HG03039 (cell line): ENCODE measurements at regions not wholly inside any gene's neighbourhood (a gene's known extent, or its start where the extent isn't known, plus 50 kb on each side); places are given as distances from the start of the nearest gene placed in this dataset.
"Not testable (repeated sequence)": the region's sequence is repeated elsewhere in the genome, so short reads cannot be mapped to it uniquely, and the experiment has no call there.

Experiments used
- ATAC-seq: cut with Tn5 transposase; IDR thresholded peaks from one replicate; pipeline ENCODE4 v1.9.1; 2021; ENCODE audit warnings: mild to moderate bottlenecking, moderate library complexity; ENCODE audit not compliant: unreplicated experiment

DNA sequence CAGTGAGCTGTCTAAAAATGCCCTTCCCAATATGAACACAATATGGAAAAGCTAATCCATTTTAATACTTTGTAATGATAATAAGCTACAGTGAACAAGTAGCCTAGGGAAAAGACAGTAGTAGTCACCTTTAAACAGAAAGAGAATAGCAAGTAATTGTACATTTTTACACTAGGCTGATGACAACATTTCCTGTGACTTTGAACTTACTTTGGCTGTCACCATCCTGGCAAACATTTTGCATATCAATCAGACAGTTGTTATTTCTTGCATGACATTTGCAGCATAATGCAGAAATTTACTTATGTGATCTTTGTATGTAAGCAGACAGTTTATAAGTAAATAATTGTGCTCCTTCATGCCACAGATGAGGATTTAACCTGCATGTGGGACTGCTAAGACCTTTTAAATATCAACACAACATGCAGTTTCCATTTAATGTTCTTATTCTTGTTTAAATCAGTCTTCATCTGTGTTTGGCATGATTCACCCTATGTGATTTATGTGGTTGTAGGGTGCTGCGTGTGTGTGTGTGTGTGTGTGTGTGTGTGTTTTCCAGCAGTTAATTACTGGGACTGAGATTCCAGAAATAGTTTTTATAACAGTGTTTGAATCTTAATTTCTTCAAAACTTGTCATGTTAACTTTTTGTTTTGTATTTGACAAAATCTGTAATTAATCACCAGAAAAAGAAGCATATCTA lies 997.1 kb upstream of the ARRDC3 start:
- ATAC-seq, result no peak

DNA sequence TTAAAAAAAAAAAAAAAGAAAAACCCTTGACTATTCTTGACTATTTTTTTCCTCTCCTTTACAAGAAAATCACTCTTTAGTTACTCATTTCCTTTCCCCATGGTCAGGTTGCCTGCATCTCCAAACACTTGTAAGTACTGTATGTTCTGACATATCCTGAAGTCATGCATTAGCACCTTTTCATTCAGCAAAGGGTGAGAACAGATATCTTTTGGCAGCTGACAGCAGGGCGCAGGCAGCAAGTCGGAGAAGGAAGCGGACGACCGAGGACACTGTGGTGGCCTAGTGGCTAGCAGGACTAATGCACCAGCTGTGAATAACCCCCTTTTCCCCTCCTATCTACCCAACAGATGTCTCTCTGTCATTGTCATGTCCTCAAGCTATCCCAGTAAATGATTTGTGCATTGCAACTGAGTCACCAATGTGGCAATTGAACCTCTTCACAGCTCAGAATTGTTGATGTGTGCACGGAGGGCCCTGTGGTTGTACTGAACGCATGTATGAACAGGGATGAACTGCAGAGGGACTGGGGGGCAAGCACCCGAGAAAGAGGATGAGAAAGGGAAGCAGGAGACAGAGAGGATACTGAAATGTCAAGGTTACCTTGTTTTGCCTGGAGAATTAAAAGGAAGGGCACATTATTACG lies 996.0 kb upstream of the ARRDC3 start:
- ATAC-seq, result no peak

DNA sequence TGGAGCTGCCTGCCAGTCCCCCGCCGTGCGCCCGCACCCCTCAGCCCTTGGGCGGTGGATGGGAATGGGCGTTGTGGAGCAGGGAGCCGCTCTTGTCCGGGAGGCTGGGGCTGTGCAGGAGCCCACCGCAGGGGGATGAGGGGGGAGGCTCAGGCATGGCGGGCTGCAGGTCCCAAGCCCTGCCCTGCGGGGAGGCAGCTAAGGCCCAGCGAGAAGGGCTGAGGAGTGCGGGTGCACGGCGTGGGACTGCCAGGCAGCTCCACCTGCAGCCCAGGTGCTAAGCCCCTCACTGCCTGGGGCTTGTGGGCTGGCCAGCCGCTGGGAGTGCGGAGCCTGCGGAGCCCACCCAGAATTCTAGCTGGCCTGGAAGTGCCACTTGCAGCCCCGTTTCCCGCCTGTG lies 991.7 kb upstream of the ARRDC3 start:
- no peak for ATAC-seq

DNA sequence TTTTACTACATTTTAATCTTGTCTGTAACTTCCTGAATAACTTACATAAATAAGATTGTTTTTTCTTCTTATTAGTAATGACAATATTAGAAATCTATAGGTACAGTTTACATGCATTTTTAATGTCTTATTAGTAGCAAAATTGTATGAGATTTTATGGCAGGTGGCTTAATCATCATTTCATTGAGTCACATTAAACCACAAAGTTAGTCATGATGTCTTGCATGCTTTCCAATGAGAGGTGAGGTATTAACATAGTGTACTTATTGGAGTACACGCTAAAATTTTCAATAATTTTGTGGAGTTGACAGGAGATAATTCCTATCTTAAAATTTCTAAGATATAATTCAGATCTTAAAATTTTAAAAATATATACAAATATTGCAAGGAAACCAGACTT lies 989.6 kb upstream of the ARRDC3 start:
- no peak for ATAC-seq

DNA sequence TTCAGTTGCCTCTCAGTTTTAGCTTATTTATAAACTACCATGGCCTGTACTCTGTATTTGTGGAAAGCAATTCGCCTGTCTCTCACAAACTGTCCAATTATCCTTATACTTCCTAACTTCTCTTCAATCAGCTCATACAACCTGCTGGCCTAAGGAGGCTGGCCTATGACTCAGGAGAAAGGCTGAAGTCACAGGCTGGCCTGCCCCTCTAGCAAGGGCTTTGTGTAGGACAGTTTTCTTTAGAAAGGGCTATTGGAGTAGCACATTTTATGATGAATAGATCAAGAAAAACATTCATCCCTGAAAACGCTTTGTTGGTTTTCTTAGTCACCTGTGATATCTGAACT lies 988.7 kb upstream of the ARRDC3 start:
- ATAC-seq, result no peak

DNA sequence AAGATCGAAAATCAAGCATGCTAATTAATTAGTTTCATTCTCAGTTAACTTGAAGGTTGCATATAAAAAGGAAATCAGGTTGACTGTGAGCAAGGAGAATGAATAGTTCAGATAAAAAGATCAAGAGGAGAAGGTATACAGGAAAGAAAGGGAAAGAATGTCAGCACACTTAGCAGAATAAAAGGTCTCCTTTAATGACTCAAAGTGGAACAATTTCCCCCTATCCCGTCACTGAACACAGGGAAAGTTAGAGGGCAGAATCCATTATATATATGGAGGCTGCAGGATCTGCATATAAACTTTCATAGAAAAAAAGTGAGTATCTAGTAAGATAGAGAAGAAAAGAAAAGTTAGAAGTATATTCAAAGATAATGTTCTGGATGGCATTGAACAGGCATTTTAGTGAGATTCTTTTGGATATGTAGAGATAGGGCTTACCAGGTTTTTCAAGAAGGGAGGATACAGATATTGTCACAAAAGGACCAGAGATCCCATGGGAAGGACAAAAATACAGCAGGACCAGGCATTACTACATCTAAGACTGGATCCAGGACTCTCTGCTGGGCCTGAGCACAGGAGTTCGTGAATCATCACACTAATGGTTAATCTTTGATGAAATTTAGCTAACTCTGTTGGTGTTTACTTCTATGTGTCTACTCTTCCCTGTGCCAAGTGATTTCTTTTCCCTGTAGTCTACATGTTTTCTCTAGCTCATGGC lies 988.2 kb upstream of the ARRDC3 start:
- ATAC-seq, result no peak

DNA sequence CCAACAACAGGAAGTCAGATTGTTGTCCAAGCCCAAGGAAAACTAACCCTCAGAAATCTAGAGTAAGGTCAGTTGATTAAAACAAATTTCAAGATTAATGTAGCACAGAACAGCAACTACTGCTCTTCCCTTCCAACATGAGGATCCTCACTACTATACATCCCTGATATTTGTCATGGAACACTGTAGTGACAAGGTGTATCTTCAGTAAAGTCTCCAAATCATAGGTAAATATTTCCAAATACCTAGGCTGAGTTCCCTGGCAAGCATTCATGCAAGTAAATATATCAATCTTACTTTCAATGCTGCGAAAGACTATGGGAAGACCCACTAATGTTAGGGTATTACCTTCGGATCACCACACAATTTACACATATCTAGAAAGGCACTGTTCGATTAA lies 986.9 kb upstream of the ARRDC3 start:
- ATAC-seq, result no peak

DNA sequence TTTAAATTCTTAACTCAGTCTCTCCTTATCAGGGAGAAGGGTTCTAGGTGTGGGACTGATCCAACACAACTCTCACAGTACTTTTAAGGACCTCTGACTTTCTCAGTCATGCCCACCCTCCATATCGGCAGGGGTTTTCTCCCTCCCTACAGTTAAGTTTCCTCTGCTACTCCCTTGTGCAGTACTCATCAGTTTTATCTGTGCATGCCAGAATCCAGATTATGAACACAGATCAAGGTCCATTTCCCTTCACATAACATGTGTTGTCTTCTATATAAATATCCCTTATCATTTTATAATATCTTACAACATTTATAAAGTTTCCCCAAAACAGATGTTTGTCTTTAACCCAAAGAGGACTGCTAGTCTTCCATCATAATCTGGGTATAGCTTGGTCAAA lies 986.5 kb upstream of the ARRDC3 start:
- no peak for ATAC-seq

DNA sequence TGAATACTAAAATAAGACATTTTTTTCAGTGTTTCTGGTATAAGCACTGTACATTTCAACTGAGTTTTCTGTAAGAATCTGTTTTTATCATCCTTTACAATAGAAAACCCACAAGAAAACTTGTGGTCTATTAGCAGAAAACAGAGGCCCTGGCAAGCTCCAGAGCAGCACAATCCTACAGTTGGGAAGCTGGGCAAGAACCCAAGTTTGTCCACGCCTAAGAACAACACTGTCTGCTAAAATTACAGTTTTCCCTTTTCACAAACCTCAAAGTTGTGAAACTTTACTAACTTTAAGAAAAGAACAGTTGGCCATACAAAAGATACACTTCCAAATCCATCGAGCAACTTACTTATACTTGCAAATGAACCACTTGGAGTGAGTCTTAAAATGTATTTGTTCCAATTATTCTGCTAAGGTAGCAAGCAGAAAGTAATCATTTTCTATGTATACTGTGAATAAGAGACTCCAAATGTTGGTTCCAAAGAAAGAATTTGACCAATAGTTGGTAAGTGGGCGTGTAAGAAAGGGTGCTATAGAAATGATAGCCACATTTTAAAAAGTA lies 982.0 kb upstream of the ARRDC3 start:
- no peak for ATAC-seq

DNA sequence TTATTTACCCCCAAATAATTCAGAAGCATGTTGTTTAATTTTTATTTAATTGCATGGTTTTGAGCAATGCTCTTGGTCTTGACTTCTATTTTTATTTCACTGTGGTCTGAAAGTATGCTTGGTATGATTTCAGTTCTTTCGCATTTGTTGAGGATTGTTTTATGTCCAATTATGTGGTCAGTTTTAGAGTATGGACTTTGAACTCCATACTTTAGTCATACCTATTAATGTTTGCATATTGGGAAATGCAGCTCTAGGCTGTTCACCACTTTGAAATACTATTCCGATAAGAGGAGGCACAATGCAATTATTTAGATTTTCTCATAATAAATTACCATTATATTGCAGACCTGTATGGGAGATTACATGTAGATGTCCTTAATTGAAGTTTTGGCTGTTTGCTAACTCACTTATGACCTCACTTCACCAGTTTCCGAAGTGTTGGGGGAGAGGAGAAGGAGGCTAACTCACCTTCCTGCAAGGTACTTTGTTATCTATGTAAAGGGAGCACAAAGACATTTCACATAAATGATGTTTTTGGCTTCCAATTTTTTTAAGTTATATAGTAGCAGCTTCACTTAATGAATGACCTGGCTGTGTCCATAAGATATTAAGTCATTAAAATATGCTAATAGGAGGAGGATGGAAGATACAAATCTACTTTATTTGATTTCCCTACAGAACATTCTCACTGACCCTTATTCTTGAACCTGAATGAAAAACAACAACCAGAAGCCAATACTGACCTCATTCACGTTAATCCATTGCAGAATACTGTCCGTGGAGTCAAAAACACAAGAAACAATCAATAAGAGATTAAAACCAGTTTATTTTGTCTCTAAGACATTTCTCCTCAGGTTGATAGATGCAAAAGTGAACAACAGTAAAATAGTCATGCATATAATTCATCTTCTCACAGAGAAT lies 970.3 kb upstream of the ARRDC3 start:
- no peak for ATAC-seq

DNA sequence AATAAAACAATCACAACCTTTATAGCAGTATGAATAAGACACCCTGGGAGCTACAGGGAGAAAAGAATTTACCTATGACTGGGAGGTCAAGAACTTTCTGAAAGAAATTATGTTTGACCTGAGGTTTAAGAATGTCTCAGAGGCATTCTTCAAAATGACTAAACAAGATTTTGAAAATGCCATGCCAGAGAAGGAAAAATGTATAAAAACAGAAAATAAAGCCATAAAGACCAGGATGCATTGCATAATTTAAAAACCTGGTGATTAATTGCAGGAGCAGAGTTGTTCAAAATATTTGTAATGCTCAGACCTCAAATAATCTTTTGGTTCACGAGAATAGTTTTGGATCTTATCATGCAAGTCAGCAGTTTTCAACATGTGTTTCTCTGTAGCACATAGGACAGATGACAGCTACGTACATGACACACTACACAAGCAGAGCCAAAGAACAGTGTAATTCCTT lies 954.7 kb upstream of the ARRDC3 start:
- no peak for ATAC-seq

DNA sequence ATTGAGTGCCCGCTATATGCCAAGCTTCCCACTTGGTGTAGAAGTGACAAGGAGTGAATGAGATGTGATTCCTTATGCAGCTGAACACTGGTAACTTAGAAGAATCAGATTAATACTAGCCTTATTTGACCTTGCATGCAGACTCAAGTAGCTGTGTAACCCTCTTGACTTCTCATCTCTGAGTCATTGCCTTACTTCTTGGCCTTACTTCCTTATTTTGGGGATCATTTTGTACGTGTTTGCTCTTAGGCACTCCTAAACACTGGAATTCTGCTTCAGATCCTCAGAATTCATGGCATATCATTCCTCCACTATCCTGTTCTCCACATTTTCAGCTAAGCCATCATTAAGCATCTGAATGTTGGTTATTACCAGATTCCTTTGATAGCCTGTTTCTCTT lies 948.9 kb upstream of the ARRDC3 start:
- no peak for ATAC-seq

DNA sequence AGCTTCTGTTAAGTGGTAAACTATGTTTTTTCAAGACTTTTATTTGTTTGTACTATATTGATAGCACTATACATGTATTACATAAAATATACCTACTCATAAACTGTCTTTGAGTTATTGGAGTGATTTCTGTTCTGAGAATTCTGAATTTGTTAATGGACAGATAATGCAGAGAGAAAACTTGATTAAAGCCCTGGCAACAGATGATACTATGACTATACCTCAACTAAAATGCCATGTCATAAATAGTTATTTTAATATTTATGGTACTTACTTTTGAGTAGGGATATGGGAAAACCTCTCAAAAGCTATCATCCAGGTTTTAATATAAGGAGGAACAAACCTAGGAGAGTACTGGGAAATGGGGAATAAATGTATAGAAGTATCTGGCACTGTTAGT lies 947.2 kb upstream of the ARRDC3 start:
- no peak for ATAC-seq

DNA sequence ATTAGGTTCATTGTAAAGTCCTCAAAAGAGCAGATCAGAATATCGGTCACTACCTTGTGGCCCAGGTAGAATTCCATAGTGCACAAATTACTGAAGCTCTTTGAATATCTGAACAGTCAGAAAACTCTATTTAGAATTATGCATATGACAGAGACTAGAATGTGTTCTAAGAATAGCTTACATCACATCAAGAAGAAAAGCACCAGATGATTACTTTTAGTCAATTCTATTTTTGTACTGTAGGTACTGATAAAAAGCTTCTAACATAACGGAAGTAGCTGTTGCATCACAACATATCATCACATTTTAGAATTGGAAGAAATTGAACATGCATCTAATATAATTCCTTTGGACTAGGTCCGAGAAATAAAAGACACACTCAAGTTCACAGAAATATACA lies 946.6 kb upstream of the ARRDC3 start:
- no peak for ATAC-seq

DNA sequence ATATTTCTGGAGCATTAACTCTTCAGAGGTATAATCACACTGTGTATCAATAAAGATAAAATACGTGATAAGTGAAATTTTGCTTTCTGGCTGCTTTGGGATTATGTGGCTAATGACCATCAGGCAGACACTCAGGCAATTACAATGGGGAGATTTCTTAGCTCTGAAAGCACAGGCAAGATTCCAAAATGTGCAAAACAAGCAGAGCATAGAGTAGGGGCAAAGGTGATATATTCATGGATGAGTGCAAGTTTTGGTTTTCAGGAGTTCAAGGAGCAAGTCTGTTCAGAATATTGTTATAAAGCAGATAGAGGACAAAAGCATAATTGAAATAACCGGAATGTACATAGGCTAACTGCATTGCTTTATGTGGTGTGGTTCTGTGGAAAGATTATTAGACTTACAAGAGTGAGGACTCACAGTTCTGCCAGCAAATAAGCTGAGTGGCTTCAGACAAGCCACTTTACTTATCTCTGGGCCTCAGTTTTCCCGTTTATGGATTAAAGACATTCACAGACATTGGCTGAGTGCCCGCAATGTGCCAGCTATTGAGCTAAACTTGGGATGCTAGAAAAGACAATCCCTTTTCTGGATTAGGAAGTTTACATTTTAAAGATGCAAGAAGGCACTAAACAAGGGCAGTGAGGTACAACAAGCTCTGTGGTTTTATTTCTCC lies 945.6 kb upstream of the ARRDC3 start:
- ATAC-seq, result no peak

DNA sequence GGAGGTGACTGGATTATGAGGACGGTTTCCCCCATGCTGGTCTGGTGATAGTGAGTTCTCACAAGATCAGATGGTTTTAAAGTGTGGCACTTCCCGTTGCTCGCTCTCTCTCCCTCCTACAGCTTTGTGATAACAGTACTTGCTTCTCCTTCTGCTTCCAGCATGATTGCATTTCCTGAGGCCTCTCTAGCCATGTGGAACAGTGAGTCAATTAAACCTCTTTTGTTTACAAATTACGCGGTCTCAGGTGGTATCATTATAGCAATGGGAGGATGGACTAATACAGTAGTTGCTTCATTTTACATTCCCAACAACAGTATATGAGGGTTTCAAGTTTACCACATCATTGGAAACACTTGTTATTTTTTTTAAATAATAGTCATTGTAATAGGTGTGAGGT lies 937.3 kb upstream of the ARRDC3 start:
- no peak for ATAC-seq

DNA sequence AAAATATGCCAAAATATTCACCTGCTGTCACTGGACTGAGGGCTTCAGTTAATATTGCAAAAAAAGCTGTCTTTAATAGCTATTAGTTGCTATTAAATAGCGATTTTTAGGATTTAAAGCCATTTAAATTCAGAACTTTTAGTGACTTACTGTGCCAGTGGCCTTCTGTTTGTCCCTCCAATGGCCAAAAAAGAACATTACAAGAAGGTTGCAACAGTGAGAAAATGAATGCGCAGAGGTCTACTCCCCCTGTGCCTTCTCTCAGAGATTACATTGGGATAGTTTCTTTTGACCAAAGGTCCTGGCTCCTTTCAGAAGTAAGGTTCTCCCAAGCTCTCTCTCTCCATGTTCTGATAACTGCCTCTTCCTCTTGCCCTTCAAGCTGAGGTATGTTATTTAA lies 930.3 kb upstream of the ARRDC3 start:
- no peak for ATAC-seq

DNA sequence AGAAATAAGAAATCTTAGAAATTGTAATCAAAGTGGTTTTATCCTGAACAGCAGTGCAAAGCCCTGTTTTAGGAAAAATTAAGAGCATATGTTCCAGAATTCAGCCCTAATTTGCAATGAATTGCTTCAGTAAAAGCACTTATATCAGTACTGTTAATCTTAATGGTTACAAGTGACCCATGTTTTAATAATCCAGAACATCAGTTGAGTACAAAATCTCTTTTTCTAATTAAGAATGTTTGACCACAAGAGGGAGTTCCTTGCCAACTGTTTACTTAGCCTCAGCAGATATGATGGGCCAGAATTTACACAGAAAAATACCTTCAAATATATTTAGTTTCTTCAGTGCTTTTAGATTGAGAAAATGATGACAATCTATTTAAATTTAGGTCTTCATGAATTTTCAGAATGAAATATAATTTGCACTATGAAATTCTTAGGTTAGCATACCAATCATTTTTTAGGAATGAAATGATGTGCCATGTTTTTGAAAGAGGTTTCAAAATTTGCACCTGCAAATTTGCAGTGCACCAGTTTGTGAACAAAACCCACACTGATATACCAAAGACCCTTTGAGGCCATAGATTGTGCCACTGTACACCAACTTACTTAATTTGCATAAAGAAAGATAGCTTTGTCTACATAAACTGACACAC lies 926.3 kb upstream of the ARRDC3 start:
- no peak for ATAC-seq

DNA sequence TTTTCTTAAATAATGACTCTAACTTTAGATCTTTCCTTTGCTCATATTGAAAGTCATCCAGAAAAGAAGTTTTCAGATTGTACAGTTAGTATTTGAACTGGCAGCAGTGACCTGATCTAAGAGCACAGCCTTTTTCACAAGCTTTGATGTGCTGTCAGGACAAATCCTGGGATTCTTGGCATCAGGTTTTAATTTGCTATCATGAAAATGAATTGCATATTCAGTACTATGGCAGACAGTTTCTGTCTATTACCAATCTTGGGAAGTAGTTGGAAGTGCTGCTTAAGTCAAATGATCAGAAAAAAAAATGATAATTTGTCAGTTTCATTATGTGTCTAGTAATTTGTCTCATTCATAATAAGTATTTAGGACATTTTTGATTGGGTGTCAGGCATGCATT lies 925.6 kb upstream of the ARRDC3 start:
- no peak for ATAC-seq

DNA sequence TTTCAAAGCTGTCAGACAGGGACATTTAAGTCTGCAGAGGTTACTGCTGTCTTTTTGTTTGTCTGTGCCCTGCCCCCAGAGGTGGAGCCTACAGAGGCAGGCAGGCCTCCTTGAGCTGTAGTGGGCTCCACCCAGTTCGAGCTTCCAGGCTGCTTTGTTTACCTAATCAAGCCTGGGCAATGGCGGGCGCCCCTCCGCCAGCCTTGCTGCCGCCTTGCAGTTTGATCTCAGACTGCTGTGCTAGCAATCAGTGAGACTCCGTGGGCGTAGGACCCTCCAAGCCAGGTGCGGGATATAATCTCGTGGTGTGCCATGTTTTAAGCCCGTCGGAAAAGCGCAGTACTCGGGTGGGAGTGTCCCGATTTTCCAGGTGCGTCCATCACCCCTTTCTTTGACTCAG lies 919.2 kb upstream of the ARRDC3 start:
- ATAC-seq, result not testable (repeated sequence)
